Activated T-helper 1 cell treated with Interleukin-2 at 50 U/mL for 16 hours (primary cell): ENCODE measurements at regions not wholly inside any gene's neighbourhood (a gene's known extent, or its start where the extent isn't known, plus 50 kb on each side); places are given as distances from the start of the nearest gene placed in this dataset.
"Not testable (repeated sequence)": the region's sequence is repeated elsewhere in the genome, so short reads cannot be mapped to it uniquely, and the experiment has no call there.

ENCODE experiments used
- DNase-seq: peaks from one replicate; pipeline ENCODE4 v3.0.0-alpha.2; 2020; ENCODE audit warnings: low read depth

- no peak for DNase-seq
Observed at GRCh38 chr3:150328654-150329040, 79.5 kb upstream of the TSC22D2 start.

- no peak for DNase-seq
Observed at GRCh38 chr3:150327678-150328653, 80.1 kb upstream of the TSC22D2 start.

- no peak for DNase-seq
Observed at GRCh38 chr3:150324788-150325187, 83.3 kb upstream of the TSC22D2 start.

GRCh38 chr3:150324245-150324644, 83.9 kb upstream of the TSC22D2 start:
- DNase-seq: no peak

- DNase-seq: no peak
Observed at GRCh38 chr3:150323770-150324169, 84.3 kb upstream of the TSC22D2 start.

- DNase-seq: not testable (repeated sequence)
Observed at GRCh38 chr3:150323091-150323490, 85.0 kb upstream of the TSC22D2 start.

GRCh38 chr3:150320971-150321370, 87.1 kb upstream of the TSC22D2 start:
- not testable (repeated sequence) for DNase-seq

DNA sequence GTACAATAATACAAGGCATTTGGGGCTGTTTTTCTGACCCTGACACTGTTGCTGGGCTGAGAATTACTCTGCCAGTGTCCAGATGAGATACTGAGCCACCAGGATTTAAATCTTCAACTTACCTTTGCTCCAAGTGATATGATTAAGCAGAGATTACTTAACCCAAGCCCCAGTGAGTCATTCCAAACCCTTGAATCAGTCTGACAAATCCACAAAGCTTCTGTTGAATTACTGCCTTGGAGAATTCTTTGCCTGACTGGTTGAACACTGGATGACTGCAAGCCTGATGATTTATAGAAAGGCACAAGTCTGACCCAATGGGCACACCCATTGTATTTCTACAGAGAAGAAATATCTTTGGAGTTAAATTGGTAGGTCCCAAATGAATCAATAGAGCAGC, 88.2 kb upstream of the TSC22D2 start:
- no peak for DNase-seq

- DNase-seq: no peak
Observed at GRCh38 chr3:150317469-150317868, 90.6 kb upstream of the TSC22D2 start.

DNA sequence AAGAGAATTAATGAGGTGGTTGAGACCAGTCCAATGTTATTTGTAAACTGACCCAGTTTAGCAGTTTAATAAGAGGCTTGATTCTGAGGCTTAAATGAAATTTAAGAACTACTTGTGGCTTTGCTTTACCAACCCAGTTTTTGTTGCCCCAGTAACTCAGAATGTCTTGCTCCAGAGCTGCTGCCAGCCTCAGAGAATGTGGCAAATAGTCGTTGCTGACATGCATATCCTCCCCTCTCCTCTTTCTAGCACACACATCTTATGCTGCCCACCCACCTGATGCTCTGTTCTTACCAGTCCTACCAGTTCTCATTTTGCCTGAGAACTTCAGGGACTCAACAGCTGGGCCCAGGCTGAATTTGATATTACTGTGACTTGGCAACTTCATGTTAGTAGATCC, 92.4 kb upstream of the TSC22D2 start:
- DNase-seq: no peak

GRCh38 chr3:150314248-150315004, 93.7 kb upstream of the TSC22D2 start:
- DNase-seq: no peak

DNA sequence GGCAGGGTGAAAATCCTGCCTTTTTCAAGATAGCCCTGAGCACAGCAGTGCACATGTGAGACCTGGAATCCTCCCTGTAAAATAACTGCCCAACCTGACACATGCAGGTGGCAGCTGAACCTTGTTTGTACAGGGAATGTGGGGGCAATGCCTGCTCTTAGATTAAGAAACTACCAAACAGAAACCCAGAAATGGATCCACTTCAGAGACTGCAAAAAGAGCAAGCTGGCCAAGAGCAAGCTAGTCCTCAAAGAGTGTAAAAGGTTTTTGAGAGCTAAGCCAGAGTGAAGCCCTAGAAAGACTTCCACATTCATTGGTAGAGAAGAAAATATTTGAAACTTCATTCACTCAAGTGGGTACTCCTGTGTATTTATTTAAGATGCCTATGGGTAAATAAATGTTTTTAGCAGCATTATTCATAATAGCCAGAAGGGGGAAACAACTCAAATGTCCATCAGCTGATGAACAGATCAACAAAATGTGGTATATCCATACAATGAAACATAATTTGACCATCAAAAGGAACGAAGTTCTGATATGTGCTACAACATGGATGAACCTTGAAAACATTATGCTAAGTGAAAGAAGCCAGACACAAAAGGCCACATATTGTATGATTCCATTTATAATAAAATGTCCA, 96.0 kb upstream of the TSC22D2 start:
- DNase-seq: no peak

DNA sequence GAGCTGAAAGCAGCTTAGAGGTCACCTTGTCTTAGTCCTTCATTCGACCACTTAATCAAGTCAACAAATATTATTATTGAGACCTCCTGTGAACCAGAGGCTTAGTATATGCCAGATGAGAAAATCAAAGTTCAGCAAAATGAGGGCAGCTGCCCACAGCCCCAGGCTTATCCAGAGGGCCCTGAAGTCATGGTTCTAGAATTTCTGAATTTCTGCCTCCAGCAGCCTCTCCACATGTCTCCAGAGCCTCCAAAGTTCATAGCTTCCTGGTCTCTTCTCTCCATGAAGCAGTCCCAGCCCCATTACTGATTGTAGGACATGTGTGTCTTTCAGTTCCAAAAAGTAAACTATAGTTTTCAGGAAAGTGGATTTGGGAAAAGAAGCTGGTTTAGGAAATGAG, 96.9 kb upstream of the TSC22D2 start:
- DNase-seq: no peak

GRCh38 chr3:150309557-150309956, 98.5 kb upstream of the TSC22D2 start:
- DNase-seq: no peak

- no peak for DNase-seq
Observed at GRCh38 chr3:150309257-150309542, 98.9 kb upstream of the TSC22D2 start.

- DNase-seq: no peak
Observed at GRCh38 chr3:150308481-150309256, 99.4 kb upstream of the TSC22D2 start.

GRCh38 chr3:150308037-150308319, 100.1 kb upstream of the TSC22D2 start:
- no peak for DNase-seq

DNA sequence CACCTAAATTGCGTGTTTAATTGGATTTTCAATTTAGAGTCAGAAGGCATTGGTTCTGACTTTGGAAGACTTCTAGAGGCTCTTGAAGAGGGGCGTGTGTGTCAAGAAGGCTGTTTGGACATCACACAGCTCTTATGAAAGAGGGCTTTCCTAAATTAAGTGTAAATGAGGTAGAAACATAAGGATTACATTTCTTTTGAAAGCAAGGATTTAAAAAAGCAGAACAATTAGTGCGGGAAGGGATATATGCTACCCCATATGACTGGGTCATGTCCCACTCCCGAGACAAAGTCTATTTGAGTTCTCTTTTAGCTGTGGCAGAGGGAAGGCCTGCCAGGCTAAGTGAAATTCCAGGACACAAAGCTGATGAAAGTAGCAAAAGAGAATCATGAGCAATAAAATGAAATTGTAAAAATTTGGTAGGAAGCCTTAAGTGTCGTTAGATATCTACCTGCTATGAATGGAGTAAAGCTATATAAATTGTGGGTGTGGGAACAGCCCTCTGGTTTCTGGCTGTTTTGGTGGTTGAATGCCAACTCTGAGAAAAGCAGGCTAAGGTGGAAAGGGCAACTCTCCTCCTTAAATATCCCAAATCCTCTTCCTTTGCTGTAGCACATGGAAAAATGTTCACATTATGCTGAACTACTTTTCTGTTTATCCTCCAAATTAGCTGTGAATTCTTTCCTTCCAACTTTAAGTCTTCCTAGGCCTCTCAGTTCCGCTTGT, 100.6 kb upstream of the TSC22D2 start:
- no peak for DNase-seq

DNA sequence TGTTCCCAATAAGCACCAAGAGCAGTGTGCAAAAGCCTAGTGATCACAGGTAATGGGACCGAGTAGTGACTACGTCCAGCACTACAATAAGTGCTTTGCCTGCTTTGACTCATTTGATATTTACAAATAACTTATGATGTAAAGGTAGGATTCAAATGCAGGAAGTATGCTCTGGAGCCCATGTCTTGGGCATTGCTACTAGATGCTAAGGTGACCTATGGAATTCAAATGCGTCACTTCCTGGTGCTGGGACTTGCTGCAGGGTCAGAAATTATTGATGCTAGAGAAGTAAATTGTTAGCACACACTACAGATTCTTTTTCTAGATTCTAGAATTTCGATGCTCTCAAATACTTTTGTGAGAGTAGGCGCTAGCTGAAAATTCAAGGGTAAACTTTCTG, 101.2 kb upstream of the TSC22D2 start:
- DNase-seq: no peak

DNA sequence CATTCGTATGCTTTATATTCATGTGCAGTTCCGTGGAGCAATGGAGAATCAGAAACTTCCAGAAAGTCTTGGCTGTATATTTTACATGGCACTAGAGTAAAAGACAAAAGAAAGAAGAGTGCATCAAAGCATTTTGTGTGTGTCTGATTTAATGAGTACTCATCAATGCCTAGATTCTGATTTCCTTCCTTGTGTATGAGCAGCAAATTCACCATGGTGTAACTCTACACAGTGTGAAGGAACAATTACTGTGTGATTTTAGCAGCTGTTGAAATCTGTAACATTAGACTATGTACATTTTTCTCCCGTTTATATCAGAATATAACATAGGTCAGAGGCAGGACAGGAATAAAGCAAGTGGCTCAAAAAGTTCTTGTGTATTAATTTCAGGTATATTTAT, 102.0 kb upstream of the TSC22D2 start:
- DNase-seq: no peak

DNA sequence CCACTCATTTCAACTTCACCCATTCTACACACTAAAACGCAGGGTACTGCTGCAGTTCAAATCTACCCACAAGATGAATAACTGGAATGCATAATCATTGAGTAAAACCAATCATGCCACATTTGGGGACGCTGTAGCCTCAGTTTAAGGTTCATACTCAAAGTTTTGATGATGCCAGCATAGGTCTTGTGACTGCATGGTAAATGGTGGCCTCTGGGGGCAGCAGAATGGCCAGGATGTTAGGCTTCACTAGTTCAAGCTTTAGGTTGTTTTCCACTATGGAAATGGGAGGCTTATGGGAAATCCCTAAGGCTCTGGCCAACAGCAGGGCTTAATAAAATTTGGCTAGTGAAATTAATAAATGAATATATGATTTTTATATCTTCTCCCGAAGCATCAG, 104.3 kb upstream of the TSC22D2 start:
- DNase-seq: no peak

DNA sequence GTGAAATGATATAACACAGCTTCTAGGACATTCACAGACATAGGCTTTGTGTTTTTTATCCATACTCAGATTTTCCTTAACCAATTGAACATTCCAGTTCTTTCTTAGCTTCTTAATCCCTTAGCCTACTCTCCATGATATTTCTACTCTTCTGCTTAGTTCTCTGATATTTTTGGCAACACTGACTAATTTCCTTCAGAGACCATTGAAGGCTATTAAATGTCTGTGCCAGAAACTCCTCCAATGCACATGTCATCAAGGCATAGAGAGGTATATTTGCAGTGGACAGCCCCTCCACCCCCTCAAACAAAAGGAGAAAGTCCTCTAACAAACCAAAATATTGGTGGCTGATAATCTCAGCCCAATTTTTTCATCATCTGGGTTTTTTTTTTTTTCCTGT, 105.9 kb upstream of the TSC22D2 start:
- no peak for DNase-seq
